Esophagus squamous epithelium (tissue), 5 donors: ENCODE measurements at regions not wholly inside any gene's neighbourhood (a gene's known extent, or its start where the extent isn't known, plus 50 kb on each side); places are given as distances from the start of the nearest gene placed in this dataset.

Experiments
- DNase-seq: peaks from one replicate; lab custom pipeline; 2025; lab: John Stamatoyannopoulos, UW
- H3K27ac ChIP-seq, 4 donors: fragments of 200-600 bp; sonication (generic); one replicate each; pipeline ENCODE4 v1.5.1; 2016 to 2019; ENCODE audit warnings: mild to moderate bottlenecking in 1 of 4
- H3K27me3 ChIP-seq, 4 donors: fragments of 200-600 bp; sonication (generic); 1 replicate in 3 of 4; 2 replicates in 1 of 4; pipeline versions ENCODE4 v1.5.1 to v1.6.0; 2017 to 2021; ENCODE audit warnings: antibody characterized with exemption in 1 of 4
- H3K36me3 ChIP-seq, 3 donors: fragments of 200-600 bp; sonication (generic); one replicate each; pipeline ENCODE4 v1.5.1; 2016 to 2019
- H3K4me1 ChIP-seq, 3 donors: fragments of 200-600 bp; sonication (generic); one replicate each; pipeline ENCODE4 v1.5.1; 2017 to 2019
- H3K4me3 ChIP-seq, 4 donors: fragments of 200-600 bp; sonication (generic); 1 replicate in 3 of 4; 2 replicates in 1 of 4; pipeline ENCODE4 v1.5.1; 2016 to 2019; ENCODE audit warnings: mild to moderate bottlenecking in 2 of 4, moderate library complexity in 1 of 4
- H3K9me3 ChIP-seq, 3 donors: fragments of 200-600 bp; sonication (generic); one replicate each; pipeline ENCODE4 v1.5.1; 2016 to 2019
- CTCF ChIP-seq, 6 experiments: fragments of 450-650 bp in 4 of 6; fragments of 200-600 bp in 2 of 6; sonication (generic) in 2 of 6; IDR thresholded peaks; one replicate each; pipeline ENCODE4 v1.5.1; 2016 to 2019; ENCODE audit warnings: antibody characterized with exemption in 6 of 6, mild to moderate bottlenecking in 4 of 6, moderate library complexity in 4 of 6
- POLR2A ChIP-seq, 4 donors: fragments of 450-650 bp; IDR thresholded peaks; one replicate each; pipeline ENCODE4 v1.6.1; 2017; ENCODE audit warnings: antibody characterized with exemption in 4 of 4, mild to moderate bottlenecking in 4 of 4, moderate library complexity in 3 of 4
- WGBS, 2 donors: methylation state at CpG; one replicate each; pipeline ENCODE4 v1.1.5; 2018; 5-methylcytosine and 5-hydroxymethylcytosine counted together
- intact Hi-C: fragments of 100-400 bp; cut with DNase I; formaldehyde crosslinking; loops from one replicate; pipeline ENCODE4 v1.15.0; 2022
- donor health status: DM: yes; HTN: yes; CAD: no.

GRCh38 chr13:73210218-73210883 lies 151.5 kb downstream of the KLF5 start:
- intact Hi-C loops = no loop called here

GRCh38 chr13:73204952-73205351 lies 146.1 kb downstream of the KLF5 start:
- TF ChIP-seq POLR2A (IDR thresholded peaks at IDR 0.05) = no peak
- no peak for TF ChIP-seq CTCF (IDR thresholded peaks at IDR 0.05)
- no peak overlapping the region for H3K27ac ChIP-seq
- DNase-seq = no peak
- H3K27me3 ChIP-seq = no peaks in the 10 kb centered on the region
- H3K36me3 ChIP-seq = no peaks in the 10 kb centered on the region
- intact Hi-C loops = no loop called here
- no peaks in the 10 kb centered on the region for H3K9me3 ChIP-seq
- H3K4me3 ChIP-seq = no peak overlapping the region
- 82 to 86% methylated on average over 5 of the region's 5 CpGs for WGBS, 2 donors
- H3K4me1 ChIP-seq = peaks cover 0 to 12% (median 0%) of the 10 kb centered on the region in 3 donors

More at GRCh38 chr13:73210218-73210883, 151.5 kb downstream of the KLF5 start:
- no peaks in the 10 kb centered on the region for H3K27me3 ChIP-seq
- 41 to 58% methylated on average over 6 of the region's 6 CpGs for WGBS, 2 donors
- no peaks in the 10 kb centered on the region for H3K36me3 ChIP-seq
- H3K4me1 ChIP-seq = no peaks in the 10 kb centered on the region
- no peak for TF ChIP-seq POLR2A (IDR thresholded peaks at IDR 0.05)
- H3K27ac ChIP-seq = peak overlapping the region in 1 of 4 donors; percentile 10
- no peak overlapping the region for H3K4me3 ChIP-seq
- H3K9me3 ChIP-seq = no peaks in the 10 kb centered on the region
- DNase-seq = no peak

- TF ChIP-seq CTCF (IDR thresholded peaks at IDR 0.05) (no peak), POLR2A (IDR thresholded peaks at IDR 0.05) (no peak)
- Histone ChIP-seq H3K9me3 (no peaks in the 10 kb centered on the region), H3K27me3 (no peaks in the 10 kb centered on the region), H3K4me3 (no peak overlapping the region), H3K36me3 (no peaks in the 10 kb centered on the region), H3K27ac (peak overlapping the region in 2 of 4 donors; percentile 39 to 62), H3K4me1 (peaks cover 0 to 26% (median 0%) of the 10 kb centered on the region in 3 donors)
- intact Hi-C loops = no loop called here
- WGBS, 2 donors = 40 to 53% methylated on average over 2 of the region's 2 CpGs
- no peak for DNase-seq
Measured at GRCh38 chr13:73201626-73202025, 142.8 kb downstream of the KLF5 start.

- Histone ChIP-seq H3K27ac (peak overlapping the region in 2 of 4 donors; percentile 19 to 39), H3K4me1 (peaks cover 3 to 51% (median 5%) of the 10 kb centered on the region in 3 donors), H3K4me3 (no peak overlapping the region), H3K9me3 (no peaks in the 10 kb centered on the region), H3K36me3 (no peaks in the 10 kb centered on the region), H3K27me3 (no peaks in the 10 kb centered on the region)
- intact Hi-C loops = no loop called here
- WGBS, 2 donors = 44 to 46% methylated on average over 4 of the region's 4 CpGs
- DNase-seq = no peak
- TF ChIP-seq POLR2A (IDR thresholded peaks at IDR 0.05) (no peak), CTCF (IDR thresholded peaks at IDR 0.05) (no peak)
Measured at GRCh38 chr13:73198991-73199411, 140.2 kb downstream of the KLF5 start.

- H3K27me3 ChIP-seq = no peaks in the 10 kb centered on the region
- TF ChIP-seq CTCF (IDR thresholded peaks at IDR 0.05) (no peak), POLR2A (IDR thresholded peaks at IDR 0.05) (no peak)
- DNase-seq = no peak
- intact Hi-C loops = no loop called here
- no peak overlapping the region for H3K4me3 ChIP-seq
- H3K27ac ChIP-seq = peak overlapping the region in 3 of 4 donors; percentile 47 to 83 (median 65)
- H3K9me3 ChIP-seq = no peaks in the 10 kb centered on the region
- H3K36me3 ChIP-seq = no peaks in the 10 kb centered on the region
- H3K4me1 ChIP-seq = peaks cover 3 to 56% (median 12%) of the 10 kb centered on the region in 3 donors
Measured at GRCh38 chr13:73195091-73195490, 136.3 kb downstream of the KLF5 start.
